Activated gamma-delta T cell treated with Interleukin-2 at 50 U/mL for 16 hours (primary cell): ENCODE measurements at regions not wholly inside any gene's neighbourhood (a gene's known extent, or its start where the extent isn't known, plus 50 kb on each side); places are given as distances from the start of the nearest gene placed in this dataset.
"Not testable (repeated sequence)": the region's sequence is repeated elsewhere in the genome, so short reads cannot be mapped to it uniquely, and the experiment has no call there.

ENCODE experiments used
- DNase-seq: peaks from one replicate; pipeline ENCODE4 v3.0.0-alpha.2; 2020

DNA sequence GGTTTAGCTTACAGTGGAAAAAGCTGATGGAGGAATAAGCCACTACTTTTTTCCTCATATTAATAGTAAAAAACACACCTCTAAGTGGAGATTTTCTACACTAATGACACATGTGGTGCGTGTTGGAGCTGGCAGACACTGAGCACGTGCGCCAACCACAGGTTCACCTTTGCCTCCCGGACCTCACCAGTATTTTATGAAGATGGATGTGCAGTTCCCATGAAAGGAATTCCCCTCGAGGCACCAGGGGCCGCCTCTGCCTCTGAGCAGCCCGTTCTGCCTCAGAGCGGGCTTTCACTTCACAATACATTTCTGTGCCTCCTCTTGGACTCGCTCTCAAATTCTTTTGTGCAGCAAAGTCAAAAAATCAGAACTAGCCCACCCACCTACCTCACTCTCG lies 477.5 kb upstream of the ADARB2 start:
- no peak for DNase-seq

GRCh38 chr10:2214092-2214491 lies 476.8 kb upstream of the ADARB2 start:
- no peak for DNase-seq

- no peak for DNase-seq
Observed at GRCh38 chr10:2212244-2212834, 475.0 kb upstream of the ADARB2 start.

DNA sequence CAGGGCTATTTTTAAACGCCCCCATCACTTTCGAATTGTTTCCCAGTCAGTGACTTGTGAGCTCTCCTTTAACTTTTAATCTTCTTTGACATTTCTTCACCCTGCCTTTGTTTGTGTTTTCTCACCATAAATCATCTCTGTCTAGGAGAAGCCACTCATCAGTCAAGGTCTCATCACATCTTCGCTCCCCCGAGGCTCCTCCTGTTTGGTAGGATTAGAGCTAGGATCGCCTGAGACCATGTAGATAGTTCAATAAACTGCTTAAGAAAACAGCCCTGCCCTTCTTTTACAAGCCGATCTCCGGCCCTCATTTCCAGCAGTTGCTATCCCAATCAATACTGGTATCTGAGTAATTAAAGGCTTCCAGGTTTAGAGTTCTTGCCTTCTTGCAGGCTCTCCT lies 472.8 kb upstream of the ADARB2 start:
- DNase-seq, result no peak

- DNase-seq, result no peak
Observed at GRCh38 chr10:2208106-2208505, 470.8 kb upstream of the ADARB2 start.

GRCh38 chr10:2207246-2207922 lies 470.1 kb upstream of the ADARB2 start:
- DNase-seq, result no peak

DNA sequence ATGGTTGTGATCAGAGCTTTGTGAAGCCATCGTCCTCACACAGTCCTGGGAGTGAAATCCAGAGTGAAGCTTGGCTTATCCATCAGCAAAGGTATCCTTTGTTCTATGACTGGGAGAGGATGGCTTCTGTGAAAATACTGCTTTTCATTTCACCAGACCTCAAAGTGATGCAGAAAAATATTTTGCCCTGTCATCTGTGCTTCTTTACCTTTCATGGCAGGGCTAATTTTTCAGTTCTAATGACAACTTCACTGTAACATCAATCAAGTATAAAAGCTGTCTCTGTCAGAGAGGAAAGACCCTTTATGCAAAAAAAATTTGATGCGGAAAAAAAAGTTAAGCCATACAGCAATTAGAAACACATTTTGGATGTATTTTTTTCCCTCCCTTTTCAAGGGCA lies 468.1 kb upstream of the ADARB2 start:
- no peak for DNase-seq

DNA sequence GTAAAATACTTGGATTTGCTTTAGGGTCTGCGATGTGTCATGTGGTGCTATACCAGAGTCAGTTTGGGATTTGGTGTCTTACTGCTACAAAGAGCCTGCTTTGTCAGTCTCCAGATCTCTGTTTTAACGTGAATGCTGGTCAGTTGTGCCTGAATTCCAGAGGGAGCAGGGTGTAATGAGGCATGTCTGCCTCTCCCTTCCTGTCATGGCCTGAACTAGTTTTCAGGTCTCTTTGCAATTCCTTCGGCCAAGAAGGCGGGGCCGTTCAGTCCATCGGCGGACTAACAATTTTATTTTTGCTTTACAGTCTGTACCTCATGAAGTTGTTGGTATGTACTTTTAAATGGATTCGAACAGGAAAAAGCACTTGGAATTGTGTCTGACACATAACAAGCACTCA lies 465.1 kb upstream of the ADARB2 start:
- no peak for DNase-seq

GRCh38 chr10:2201534-2202099 lies 464.3 kb upstream of the ADARB2 start:
- DNase-seq, result no peak

DNA sequence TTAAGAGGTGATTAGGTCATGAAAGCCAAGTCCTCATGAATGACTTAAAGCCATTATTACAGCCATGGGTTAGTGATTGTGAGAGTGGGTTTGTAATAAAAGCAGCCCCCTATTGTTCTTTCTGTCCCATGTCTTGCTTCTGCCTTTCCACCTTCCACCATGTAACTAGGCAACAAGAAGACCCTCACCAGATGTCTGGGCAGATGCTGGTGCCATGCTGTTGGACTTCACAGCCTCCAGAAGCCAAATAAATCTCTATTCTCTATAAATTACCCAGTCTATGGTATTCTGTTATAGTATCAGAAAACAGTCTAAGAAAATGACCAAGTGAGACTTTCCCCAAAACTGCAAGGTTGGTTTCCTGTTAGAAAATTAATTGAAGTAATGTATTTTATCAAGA lies 460.3 kb upstream of the ADARB2 start:
- no peak for DNase-seq

DNA sequence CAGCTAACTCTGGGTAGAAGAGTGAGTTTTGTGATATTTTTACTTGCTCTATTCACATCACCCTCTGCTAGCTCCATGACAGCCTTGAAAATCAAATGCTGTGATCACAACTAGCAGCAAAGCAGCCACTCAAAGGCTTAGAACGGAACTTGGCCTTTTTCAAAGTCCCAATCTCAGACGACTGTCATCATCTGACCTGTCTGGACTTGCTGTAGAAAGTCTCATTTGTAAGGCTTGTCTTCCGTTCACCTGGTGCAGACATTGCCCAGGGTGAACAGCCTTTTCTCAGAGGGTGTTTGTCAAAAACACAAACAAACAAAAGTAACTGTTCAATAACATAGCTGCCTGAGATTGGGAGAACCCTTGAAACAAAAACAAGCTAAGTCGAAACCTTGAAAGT lies 458.9 kb upstream of the ADARB2 start:
- DNase-seq, result no peak

- not testable (repeated sequence) for DNase-seq
Observed at GRCh38 chr10:2189356-2189755, 452.0 kb upstream of the ADARB2 start.

- DNase-seq, result no peak
Observed at GRCh38 chr10:2188371-2188770, 451.0 kb upstream of the ADARB2 start.

- DNase-seq, result no peak
Observed at GRCh38 chr10:2173327-2173726, 436.0 kb upstream of the ADARB2 start.

DNA sequence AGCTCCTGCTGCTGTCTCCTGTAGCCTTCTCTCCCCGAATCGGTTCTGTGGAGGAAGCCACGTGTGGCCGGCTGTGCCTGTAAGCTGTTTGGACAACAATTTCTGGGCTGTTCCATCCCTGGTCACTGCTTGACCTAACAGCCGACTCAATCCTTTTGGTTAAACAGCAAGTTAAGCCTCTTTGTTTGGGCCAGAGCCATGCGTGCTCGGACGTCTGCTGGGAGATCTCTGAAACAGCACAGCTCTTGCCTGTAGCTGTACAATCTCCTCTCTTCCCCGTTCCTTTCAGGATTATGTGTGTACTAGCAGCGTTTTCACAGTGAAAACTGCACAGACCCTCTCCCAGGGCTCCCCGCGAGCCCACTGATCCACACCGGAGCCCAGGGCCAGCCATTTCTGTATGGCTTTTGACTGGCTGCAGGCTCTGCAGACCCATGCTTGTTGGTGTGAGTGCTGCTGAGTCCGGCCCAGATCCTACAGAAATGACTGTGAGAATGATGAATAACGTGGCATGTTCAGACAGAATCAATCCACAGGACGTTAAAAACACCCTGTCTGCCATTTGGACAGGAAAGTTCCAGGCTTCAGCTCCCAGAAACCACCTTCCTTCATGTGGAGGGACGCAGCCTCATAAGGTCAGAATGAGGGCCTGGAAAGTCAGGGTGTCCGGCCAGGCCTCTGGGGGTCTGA lies 428.6 kb upstream of the ADARB2 start:
- DNase-seq, result no peak

- DNase-seq, result no peak
Observed at GRCh38 chr10:2150288-2150687, 413.0 kb upstream of the ADARB2 start.

GRCh38 chr10:2145926-2146478 lies 408.7 kb upstream of the ADARB2 start:
- DNase-seq, result no peak

- DNase-seq, result no peak
Observed at GRCh38 chr10:2145491-2145890, 408.2 kb upstream of the ADARB2 start.

DNA sequence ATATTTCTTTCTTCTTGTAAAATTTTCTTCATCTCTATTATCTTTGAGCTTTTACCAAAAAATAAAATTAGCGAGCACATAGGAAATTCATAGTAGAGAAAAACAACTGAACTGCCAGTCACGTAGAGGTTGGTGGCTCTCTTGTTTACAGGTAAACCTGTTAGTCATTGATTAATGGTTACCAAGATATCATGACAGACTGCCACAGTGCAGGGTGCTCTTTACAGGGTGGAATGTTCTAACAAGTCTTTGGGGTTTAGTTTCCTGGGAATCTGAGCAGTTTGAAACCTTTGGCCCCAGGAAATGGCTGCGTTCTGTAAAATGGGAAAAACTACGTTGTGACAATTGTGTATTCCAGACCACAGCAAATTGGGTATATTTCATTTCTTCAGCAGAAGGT lies 407.3 kb upstream of the ADARB2 start:
- no peak for DNase-seq

GRCh38 chr10:2143213-2143835 lies 406.0 kb upstream of the ADARB2 start:
- no peak for DNase-seq

- DNase-seq, result no peak
Observed at GRCh38 chr10:2139746-2140145, 402.4 kb upstream of the ADARB2 start.

DNA sequence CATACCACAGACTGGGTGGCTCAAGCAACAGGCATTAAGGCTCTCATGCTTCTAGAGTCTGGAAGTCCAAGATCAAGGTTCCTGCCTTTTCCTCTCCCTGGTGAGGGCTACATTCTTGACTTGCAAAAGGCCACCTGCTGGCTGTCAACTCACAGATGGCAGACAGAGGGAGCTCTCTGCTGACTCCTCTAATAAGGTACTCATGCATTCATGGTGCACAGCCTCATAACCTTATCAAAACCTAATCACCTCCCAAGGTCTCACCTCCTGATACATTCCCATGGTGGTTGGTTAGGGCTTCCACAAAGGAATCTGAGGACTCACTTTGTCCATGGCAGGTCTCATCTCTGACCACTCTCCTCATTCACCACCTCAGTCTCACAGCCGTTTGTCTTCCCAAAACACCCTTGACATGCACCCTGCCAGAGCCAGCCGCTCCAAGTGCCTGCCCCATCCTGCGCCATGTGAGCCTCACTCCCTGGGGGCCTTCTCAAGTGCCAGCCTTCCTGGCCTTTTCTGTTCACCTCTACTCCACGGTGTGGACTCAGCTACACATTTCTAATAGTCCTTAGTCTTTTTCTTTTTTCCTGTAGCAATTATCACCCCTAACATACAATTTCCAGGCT lies 400.3 kb upstream of the ADARB2 start:
- no peak for DNase-seq
